DMS 273 (cell line): ENCODE measurements at regions not wholly inside any gene's neighbourhood (a gene's known extent, or its start where the extent isn't known, plus 50 kb on each side); places are given as distances from the start of the nearest gene placed in this dataset.

Experiments
- DNase-seq: peaks from one replicate; lab custom pipeline; 2025; ENCODE audit not compliant: unreplicated experiment; lab: John Stamatoyannopoulos, UW

DNA sequence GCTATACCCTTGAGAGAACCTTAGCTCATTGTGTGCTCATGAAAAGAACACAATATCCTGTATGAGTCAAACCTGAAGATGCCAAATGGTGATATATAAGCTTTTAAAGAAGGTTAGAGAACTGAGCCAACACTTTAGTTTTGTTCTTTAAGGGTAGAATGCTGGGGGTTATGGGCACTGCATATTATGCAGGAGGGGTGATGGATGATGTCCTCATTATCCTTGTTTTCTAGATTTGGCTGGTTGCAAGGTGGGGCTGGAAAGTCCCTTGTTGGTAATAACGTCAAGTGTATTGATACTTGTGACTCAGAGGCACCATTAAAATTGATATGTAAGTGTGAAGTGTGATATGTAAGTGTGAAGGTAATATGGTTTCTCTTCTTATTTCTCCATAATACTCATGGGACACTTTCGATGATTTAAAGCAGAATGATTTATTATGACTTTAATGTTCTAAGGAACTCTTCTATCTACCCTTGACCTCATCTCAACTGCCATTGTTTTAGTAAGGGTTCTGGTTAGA, 113.7 kb upstream of the DTNBP1 start:
- no peak for DNase-seq

DNA sequence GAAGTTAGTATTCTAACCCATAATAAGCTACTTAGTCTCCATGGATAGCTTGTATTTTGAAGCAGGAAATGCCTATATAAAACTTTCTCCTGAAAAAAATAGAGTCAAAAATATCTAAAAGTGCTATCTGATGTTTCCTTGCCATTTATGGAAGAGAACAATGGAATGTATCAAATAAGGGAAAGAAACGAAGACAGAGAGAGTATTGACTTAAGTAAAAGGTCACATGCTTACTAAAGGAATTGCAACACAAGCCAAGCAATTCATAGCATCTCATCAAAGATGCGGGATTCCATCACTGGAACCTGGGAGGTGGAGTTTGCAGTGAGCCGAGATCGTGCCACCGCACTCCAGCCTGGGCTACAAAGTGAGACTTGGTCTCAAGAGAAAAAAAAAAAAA, 112.9 kb upstream of the DTNBP1 start:
- DNase-seq, result no peak

DNA sequence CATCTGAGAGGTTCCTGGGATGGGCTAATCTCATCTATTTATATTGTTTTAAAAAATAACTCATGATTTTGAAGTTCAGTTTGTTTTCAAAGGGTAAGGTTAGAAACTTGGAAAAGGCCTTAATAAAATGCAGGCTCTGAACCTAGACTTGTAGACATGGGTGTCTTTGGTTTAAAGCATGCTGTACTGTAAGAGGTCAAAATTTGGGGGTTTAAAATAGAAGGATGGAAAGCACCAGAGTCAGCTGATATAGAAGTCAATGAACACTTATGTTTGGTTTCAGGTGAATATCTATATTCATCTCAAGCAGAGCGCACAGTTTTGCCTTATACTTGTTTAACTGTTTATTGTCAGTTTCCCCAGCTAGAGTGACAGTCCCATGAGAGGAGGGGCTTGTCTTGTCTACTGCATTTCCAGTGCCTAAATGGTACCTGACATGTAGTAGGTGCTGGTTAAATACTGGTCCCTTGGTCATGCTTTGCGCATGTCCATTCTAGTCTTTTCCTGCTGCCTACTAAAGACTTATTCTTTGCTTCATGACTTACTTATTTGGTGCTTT, 112.3 kb upstream of the DTNBP1 start:
- DNase-seq, result no peak

DNA sequence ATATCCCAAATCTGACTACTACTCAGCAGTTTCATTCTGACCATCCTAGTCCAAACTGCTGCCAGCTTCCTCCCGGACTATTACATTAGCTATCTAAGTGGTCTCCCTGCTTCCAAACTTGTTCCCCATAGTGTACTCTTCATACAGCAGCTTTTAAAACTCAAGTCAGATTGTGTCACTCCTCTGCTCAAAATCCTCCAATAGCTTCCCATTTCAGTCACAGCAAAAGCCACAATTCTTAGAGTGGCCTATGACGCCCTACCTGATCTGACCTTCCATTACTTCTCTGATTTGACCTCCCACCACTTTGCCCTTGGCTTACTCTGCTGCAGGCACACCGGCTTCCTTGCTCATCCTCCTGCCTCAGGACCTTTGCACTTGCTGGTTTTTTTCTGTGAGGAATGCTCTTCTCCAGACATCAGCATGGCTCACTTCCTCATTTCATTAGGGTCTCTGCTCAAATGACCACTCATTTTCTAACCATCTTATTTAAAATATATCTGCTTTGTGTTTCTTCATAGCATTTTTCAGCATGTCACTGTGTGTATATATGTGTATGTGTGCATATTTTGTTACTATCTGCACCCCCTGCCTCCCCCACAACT, 111.1 kb upstream of the DTNBP1 start:
- DNase-seq, result no peak

DNA sequence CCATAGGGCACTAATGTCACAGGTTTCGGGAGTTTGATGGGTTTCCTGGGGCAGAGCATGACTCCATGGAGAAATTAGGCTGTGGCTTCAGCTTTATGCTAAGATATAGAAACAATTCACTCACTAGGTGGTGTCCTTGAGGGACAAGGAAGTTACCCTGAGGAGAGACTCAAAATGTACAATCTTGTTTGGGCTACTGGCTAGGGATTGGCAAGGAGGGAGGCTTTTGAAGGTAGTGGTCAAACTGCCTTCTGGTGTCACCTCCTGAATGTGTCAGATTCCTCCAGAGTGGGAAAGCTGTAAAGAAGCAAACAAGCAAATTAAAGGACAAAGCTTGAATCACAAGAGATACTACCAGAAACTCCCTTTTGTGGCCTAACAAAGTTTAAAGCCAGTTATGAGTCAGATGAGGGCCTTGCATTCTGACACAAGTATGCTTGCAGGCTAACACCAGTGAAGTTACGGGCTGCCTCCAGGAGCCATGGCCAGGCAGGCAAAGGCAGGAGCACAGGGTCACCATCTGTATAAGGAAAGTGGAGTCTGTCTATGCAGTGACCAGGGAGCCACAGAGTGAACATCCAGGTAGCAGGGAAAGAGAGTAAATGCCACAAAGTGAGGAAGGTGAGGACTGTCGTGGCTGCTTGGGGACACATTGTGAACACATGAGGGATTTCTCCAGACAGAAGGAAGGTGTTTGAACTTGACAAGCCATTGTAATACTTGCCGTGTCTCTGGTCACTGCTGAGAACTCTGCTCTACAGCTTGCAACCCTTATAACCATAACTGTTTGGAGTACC, 107.7 kb upstream of the DTNBP1 start:
- DNase-seq, result peak; percentile 24

DNA sequence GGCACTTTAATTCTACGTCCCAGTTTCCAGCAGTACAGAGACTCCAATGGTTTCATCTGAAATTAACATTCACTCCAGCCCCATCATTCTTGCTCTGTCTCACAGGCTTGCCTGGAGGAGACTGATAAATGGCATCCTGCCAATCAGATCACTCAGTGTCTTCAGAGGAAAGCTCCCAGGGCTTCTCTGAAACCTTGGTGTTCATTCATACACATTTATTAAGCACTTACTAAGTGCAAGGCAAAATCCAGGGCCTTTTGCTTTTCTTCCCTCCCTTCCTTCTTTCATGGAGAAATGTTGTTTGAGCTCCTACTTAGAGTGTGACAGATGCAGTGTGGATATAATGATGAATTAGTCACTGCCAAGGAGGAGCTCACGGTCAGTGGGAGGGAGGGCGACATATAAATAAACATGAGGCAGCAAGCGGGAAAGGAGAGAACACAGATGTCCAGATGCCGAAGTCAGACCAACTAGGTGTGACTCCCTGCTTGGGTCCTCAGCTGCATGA, 106.7 kb upstream of the DTNBP1 start:
- peak; percentile 86 for DNase-seq

DNA sequence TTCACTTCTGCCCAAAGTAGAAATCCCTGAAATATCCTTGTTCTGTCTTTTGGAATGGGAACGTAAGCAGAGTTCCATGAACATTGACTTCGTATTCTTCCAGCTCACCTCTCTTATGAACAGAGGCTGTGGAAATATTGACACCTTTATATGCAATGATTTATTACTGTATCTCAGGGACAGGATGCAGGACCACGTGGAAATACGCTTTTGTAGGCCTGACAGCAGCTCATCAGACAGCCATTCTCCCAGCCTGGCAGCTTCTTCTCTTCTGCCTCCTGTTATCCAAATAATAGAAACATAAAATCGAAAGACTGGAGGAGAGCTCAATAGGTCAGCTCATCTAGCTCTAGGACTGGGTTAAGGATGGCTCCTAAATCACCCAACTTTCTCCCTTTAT, 106.2 kb upstream of the DTNBP1 start:
- DNase-seq, result no peak

DNA sequence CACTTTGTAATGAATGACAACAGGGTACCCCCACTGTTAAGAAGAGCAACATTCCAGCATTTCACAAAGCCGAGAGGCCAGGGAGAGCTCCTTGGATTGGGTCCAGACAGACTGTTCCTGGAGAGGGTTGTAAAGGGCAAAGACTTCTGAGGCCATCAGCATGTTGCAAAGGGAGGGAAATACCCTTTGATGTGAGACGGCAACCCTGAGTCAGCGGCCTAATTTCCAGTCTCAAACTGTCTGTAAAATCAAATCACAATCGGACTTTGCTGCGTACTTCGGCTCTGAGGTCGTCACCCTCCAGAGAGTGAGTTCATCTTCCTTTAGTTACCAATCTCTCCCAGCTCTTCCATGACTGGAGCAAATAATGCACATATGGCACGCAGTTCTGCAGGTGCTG, 101.0 kb upstream of the DTNBP1 start:
- DNase-seq, result peak; percentile 65

DNA sequence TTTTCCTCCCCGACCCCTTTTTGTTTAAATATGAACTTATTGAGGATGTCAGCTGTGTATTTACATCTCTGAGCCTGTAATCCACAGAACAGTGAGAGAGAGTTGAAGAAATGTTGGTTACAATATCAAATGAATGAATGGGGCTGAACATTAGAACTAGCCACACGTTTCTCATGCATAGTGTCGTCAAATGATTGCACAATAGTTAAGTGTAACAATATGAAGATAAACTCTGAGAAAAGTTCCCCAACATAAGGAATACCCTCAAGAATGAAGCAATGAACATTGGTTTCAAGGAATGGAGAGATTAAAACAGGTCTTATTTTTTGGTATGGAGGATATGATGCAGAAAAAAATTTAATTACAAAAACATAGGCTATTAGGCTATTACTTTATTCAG, 100.5 kb upstream of the DTNBP1 start:
- no peak for DNase-seq

DNA sequence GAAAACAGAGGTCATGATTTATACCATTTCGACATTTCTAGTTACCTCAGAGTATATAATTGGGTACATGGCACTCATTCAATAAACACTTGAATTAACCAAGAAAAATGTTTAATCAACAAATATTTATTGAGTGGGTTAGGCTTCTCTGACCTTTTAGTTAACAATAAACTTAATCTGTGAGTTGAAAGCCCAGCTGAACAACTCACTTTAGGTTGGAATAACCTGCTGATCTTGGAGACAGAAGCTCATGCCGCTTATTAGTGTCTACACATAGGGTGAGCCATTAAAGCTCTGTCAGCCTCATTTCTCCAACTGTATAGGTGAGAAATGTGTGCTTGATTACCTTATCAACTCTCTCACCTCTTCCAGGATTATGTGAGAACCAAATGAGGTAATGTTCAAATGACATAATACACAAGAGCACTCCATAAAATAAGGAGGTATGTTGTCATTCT, 98.2 kb upstream of the DTNBP1 start:
- no peak for DNase-seq

DNA sequence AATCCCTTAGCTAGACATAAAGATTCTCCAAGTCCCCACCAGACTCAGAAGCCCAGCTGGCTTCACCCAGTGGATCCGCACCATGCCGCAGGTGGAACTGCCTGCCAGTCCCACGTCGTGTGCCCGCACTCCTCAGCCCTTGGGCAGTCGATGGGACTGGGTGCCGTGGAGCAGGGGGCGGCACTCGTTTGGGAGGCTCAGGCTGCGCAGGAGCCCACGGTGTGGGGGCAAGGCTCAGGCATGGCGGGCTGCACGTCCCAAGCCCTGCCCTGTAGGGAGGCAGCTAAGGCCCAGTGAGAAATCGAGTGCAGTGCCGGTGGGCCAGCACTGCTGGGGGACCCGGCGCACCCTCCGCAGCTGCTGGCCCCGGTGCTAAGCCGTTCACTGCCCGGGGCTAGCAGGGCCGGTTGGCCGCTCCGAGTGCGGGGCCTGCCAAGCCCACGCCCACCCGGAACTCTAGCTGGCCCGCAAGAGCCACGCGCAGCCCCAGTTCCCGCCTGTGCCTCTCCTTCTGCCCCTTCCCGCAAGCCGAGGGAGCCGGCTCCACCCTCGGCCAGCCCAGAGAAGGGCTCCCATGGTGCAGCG, 95.9 kb upstream of the DTNBP1 start:
- no peak for DNase-seq

DNA sequence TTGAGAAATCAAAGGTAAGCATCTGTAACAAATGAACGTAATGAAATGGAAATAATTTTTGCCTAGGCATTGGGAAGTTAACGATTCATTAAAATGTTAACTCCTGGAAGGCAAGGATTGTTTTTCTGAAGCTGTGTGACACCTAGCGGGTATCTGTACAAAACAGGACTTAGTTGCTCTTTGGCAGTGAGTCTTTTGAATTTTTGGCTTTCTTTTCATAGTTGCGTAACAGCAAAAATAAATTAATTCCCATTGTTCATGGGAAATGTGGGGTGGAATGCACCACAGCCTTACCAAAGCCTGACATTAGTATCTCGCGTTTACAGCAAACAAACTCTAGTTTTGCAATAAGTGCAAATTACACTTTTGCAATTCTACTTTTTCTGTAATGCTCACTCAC, 92.7 kb upstream of the DTNBP1 start:
- no peak for DNase-seq

DNA sequence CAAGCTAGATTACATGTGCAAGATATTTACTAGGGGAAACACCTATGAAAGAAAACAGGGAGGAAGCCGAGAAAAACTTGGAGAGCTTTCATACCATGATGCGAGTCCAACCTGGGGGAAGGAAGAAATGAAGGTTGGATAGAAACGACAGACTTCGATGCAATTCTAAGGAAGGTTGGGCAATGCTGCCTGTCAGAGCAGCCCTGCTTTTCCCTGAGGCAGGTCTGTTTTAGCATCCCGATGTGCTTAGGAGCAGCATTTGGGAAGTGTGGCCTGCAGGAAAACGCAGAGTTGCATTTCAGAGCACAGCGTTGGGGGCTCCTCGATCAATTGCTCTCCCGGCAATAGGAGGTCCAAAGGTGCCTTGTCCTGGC, 91.9 kb upstream of the DTNBP1 start:
- DNase-seq, result no peak

DNA sequence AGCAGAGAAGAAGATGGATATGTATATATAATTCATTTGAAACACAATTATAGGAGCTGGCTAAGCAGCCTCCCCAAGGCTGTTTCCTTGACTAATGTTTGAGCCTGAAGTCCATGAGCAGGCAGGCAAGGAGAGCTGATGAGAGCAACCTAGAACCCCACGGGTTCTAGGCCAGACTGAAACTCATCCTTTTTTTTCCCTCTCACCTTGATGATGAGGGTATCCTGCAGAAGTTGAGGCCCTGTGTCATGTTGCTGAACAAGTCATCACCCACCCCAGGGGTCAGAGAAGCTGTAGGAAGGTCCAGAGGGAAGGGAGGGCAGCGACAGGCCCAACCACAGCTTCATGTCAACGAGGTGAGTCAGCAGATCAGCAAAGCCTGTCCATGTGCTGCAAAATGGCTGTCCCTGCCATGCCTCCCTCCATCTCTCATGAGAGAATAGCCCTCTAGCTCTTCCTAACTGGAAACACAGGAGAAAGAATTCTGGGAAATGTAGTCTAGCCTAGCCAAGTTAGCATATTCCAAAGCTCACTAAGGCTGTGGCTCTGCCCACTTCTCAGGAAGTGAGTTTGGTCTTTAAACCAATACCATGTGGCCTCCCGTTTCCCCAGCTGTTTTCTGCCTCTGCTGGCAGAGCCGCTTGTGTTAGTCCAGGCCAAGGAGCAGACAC, 91.3 kb upstream of the DTNBP1 start:
- peak; percentile 63 for DNase-seq

DNA sequence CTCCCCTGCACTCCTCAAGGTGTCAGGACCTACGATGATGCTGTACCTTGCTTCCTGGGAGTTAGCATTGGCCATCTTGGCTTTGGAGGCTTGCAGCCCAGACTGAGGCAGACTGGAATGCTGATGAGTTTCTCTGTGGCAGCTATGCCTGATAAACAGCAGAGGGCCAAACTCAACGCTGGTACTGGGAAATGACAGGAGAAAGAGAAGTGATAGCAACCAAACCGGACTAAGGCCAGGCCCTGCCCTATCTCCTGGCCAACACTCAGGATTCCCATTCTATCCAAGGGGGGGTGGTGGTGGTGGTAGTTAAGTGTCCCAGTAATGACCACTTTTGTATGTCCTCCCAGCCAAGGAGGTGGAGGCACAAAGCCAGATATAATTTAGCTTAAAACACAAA, 90.0 kb upstream of the DTNBP1 start:
- DNase-seq, result peak; percentile 36

DNA sequence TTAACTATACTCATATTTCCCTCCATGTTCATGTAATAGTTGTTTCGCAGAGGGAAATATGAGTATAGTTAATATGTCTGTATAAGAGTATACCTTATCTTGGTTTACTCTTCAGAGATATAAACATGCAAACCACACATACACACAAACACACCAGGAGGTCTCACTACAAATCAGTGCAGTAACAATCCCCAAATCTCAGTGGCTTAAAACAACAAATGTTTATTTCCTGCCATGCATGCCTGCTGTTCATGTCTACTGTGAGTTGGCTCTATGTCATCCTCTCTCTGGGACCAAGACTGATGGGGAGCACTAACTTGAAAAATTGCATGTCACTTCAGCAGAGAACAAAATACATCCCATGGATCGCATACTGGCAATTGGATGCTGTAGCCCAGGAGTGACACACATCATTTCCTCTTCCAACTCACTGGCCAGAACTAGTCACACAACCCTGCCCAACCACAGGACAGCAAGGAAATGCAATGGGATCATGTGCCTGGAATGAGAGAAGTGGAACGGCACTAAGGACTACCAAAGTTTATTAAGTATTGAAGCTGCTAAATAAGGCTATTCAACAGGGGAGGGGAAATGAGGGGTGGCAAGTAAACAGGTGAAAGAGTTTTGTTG, 89.0 kb upstream of the DTNBP1 start:
- no peak for DNase-seq

DNA sequence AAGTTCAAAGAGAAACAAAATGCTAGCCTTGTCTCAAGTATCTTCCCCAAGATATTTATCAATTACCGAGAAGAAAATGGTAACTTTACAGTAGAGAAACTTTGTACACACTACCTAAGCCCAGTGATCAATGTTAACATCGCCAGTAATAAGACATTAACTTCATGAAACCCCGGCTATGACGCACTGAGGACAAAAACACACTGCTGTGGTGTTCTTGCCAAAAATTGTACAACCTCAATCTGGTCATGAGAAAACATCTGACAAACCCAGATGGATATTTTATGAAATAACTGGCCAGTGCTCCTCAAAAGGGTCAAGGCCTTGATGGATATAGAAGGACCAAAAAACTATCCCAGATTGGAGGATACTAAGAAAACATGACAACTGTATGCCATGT, 85.5 kb upstream of the DTNBP1 start:
- DNase-seq, result no peak

DNA sequence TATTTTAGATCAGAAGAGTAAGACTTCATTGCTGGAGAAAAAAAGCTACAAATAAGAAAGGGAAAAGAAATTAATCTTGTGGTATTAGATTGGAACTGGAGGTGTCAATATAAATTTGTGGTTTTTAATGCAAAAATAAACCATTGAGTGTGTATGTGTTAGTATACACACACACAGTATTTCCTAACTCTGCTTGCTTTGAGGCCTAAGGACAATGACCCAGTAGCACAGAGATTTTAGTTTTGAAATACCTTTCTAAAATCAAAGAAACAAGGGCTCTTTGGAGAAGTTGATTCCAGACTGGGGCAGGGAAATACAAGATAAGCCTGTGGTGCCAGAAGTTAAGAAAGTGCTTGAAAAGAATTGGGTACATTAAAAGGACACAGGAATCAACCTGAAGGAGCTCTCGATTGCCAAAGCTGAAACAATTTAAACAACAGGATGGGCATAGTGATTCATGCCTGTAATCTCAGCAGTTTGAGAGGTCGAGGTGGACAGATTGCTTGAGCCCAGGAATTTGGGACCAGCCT, 84.6 kb upstream of the DTNBP1 start:
- no peak for DNase-seq

DNA sequence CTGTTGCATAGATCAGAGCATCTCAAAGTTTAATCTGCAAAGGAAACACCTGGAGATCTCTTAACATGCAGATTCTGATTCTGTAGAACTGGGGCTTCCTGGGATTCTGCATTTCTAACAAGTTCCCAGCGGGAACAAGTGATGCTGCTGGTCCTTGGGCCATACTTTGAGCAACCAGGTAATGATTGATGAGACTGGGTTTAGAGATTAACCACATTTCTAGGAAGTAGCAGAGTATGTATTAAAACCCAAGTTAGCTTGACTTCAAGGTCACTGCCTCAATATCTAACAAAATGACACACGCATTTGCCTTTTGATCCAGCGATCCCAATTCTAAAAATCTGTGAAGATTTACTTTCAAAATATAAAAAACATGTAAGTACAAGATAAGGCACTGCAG, 83.0 kb upstream of the DTNBP1 start:
- DNase-seq, result no peak

DNA sequence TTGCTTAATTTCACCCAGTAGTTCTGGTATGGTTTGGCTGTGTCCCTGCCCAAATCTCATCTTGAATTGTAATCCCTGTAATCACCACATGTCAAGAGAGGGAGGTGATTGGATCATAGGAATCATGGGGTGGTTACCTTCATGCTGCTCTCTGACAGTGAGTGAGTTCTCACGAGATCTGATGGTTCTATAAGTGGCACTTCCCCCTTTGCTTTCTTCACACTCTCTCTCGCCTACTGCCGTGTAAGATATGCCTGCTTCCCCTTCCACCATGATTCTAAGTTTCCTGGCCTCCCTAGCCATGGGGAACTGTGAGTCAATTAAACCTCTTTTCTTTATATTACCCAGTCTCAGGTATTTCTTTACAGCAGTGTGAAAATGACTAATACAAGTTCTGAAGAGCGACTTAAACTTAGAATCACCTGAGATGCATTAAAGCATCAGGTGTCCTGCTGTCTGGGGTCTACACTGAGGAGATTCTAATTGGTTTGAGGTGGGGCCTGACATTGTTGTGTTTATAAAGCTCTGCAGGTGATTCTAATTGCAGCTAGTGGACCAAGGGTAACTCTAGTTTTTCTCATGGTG, 82.1 kb upstream of the DTNBP1 start:
- no peak for DNase-seq
